ENCODE measurements at regions not wholly inside any gene's neighbourhood (a gene's known extent, or its start where the extent isn't known, plus 50 kb on each side); places are given as distances from the start of the nearest gene placed in this dataset.

DNA sequence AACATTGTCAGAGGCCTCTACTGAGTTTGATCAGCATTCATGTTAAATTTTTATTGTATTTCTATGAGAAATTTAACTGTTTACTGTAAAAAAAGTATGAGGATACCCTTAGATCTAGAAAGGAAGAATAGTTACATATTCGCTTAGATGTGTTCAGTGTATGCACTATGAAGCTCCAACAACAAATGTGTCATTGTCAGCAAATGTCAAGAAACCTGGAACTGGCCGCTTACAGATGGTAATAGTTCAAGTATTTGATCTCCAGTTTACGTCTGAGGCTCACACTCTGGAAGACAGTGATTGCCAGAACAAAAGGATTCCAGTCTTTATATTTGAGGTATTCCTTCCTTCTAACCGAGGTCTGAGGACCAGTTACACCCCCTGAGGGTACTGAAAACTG is 921.2 kb upstream of the LRRTM1 start:
- DNase-seq, result no peak

DNA sequence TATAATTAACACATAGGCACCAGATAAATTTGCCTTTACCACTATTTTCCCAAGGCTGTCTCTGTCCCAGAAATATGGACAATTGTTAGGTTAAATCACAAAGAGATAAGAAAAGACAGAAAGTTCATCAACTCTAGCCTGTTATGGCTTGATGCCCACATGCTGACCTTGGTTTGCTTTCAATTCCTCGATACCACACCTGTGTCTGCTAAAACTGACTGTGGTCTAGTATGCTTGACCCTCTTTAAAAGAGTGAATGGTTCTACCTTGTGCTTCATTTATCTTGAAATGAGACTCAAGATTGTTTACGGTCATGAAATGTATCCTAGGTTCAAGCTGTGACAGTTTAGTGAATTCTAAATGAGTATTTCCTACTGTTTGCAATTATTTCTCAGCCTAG is 909.0 kb upstream of the LRRTM1 start:
- no peak for DNase-seq

DNA sequence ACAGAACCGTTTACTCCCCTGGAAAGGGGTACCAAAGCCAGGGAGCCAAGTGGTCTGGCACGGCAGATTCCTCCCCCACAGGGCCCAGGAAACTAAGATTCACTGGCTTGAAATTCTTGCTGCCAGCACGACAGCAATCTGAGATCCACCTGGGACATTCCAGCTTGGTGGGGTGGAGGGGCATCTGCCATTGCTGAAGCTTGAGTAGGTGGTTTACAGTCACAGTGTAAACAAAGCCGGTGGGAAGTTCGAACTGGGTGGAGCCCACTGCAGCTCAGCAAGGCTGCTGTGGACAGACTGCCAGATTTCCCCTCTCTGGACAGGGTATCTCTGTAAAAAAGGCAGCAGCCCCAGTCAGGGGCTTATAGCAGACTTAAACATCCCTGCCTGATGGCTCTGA is 901.7 kb upstream of the LRRTM1 start:
- no peak for DNase-seq

GRCh38 chr2:81196933-81197628 is 892.5 kb upstream of the LRRTM1 start:
- DNase-seq, result no peak

DNA sequence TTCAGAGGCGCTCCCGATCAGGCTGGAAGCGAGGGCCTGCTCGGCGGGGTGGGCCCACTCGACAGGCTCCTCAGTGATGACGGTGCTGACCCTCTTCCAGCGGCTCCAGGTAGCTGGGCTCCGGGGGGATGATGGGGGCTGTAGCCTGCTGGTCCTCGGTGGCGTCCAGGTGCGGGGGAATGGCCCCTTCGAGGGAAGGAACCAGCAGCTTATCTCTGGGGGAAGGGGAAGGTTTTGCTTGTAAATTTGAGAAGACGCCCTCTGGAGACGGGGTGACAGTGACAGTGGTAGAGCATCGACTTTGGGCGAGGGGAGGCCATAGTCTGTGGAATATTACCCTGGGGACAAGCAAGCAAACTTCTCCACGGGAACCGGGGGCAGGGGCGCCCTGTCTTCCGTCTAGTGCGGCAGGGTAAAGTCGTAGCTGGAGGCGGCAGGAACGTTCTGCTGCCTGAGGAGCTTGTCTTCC is 891.9 kb upstream of the LRRTM1 start:
- DNase-seq, result no peak

DNA sequence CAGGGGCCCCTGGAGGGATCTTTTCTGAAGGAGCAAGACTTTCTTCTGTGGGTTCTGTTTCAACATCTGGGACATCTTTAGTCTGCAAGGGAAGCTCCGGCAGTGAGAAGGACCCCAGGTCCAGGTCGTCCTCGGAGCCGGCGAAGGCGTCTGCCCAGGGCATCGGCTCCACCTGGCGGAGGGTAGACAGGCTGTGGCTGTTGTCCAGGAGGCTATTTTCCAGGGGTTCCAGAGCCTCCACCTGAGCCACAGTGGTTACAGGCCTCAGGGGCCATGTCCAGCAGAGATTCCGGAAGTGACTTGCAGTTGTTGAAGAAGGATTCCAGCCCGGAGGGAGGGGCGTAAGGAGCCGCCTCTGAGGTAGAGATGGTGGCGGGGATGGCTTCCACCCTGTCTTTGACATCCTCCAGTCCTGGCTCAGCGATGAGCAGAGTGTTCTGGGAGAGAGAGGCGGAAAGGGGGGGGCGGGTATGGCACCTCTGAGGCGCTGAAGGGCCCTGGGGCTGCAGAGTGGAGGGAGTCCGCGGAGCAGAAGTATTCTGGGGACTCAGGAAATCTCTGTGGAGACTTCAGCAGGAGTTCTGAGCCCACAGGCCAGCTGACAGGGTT is 891.3 kb upstream of the LRRTM1 start:
- DNase-seq, result no peak

- DNase-seq, result no peak
Measured at GRCh38 chr2:81195017-81195773, 890.6 kb upstream of the LRRTM1 start.

DNA sequence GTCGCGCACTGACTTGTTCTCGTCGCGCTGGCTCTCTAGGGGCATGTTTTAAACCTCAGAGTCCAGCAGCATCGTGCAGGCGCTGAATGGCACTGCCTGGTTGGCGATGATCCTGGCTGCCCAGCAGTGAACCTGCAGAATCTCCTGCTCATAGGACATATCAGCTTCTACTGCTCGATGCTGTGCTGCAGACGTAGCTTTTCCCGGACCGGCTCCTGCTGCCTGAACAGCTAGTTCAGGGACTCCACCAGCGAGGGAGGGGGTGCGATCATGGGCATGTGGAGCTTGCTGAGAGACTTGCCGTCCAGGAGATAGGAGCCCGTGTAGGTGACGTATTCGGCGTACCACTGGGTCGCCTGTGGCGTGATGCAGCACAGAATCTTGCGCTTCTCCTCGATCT is 890.0 kb upstream of the LRRTM1 start:
- no peak for DNase-seq

- DNase-seq, result no peak
Measured at GRCh38 chr2:81194176-81194575, 889.6 kb upstream of the LRRTM1 start.

GRCh38 chr2:81181845-81182244 is 877.3 kb upstream of the LRRTM1 start:
- no peak for DNase-seq

- DNase-seq, result no peak
Measured at GRCh38 chr2:81171447-81171846, 866.9 kb upstream of the LRRTM1 start.

DNA sequence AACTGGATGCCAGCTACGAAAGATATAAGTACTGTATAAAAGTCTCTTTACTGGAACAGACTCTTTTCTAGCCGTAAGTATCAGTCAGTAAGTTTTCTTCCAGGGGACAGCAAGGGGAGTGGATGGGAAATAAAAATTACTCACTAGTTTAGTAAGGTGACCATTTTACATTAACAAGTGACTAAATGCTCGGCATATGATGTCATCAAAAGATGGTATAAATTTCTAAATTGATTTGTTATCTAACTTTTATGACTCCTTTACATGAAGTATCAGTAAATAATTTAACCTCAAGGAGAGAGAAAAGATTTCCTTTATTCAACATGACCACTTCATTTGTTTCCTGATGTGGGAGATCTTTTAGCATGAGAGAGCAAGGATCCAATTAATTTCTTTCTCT is 859.0 kb upstream of the LRRTM1 start:
- no peak for DNase-seq

GRCh38 chr2:81158505-81158904 is 854.0 kb upstream of the LRRTM1 start:
- no peak for DNase-seq

GRCh38 chr2:81148323-81148722 is 843.8 kb upstream of the LRRTM1 start:
- DNase-seq, result no peak

- DNase-seq, result no peak
Measured at GRCh38 chr2:81136296-81136695, 831.7 kb upstream of the LRRTM1 start.

- DNase-seq, result no peak
Measured at GRCh38 chr2:81097361-81097760, 792.8 kb upstream of the LRRTM1 start.

DNA sequence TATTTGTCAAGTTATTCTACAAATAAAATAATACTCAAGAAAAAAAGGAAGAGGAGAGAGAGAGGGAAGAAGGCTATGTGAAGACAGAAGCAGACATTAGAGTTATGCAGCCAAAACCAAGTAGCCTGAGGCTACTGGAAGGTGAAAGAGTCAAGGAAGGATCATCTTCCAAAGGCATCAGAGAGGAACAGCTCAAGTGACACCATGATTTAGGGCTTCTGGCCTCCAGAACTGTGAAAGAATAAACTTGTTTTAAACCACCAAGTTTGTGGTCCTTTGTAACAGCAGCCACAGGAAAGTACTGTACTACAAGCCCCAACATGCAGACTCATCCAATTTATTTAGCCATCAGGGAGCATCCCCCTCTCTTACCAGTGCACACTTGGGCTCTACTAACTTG is 788.5 kb upstream of the LRRTM1 start:
- DNase-seq, result no peak

DNA sequence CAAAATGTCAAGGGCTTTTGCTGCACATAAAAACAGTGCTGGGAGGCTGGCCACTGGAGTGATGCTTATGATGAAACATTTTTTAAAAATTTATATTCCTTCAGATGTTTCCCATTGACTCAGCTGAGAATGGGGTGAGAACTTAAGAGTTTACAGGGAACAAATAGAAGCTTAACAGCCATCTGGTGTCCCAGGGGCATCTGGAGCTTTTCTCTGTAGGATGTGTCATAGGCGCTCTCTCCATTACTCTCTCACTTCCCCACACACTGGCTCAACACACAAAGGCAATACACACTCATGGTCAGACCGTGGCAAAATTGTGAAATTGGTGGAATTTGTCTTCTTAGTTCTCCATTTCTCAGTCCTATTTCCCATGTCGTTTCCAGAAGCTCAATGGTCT is 783.1 kb upstream of the LRRTM1 start:
- DNase-seq, result no peak

GRCh38 chr2:81084101-81084500 is 779.5 kb upstream of the LRRTM1 start:
- DNase-seq, result no peak

GRCh38 chr2:81078631-81079030 is 774.1 kb upstream of the LRRTM1 start:
- no peak for DNase-seq

GRCh38 chr2:81078102-81078501 is 773.5 kb upstream of the LRRTM1 start:
- DNase-seq, result no peak

- no peak for DNase-seq
Measured at GRCh38 chr2:81077396-81077795, 772.8 kb upstream of the LRRTM1 start.

DNA sequence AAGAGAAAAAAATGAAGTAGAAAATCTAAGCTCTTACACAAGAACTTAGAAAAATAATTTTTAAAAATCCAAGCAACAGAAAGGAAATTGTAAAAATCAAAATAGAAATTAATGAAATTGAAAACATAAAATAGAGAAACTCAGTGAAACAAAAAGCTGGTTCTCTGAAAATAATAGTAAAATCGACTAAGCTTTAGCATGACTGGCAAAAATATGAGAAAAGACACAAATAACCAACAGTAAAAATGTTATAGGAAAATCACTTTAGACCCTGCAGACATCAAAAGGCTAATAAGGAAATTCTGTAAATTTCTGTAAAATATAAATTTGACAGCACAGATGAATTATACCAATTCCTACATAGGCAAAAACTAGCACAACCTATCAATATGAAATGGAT is 768.9 kb upstream of the LRRTM1 start:
- no peak for DNase-seq

Data from muscle of arm (tissue), 1 donor.